ENCODE measurements at regions not wholly inside any gene's neighbourhood (a gene's known extent, or its start where the extent isn't known, plus 50 kb on each side); places are given as distances from the start of the nearest gene placed in this dataset.

- H3K27ac ChIP-seq (ENCODE audit: low read depth, low read length, poor library complexity, severe bottlenecking), result no peak overlapping the region
- H3K9ac ChIP-seq (ENCODE audit: low read length), result no peak overlapping the region
- H3K79me2 ChIP-seq (ENCODE audit: insufficient read depth, low read length), result no peaks in the 10 kb centered on the region
- no peak for TF ChIP-seq EZH2 (IDR thresholded peaks at IDR 0.05; ENCODE audit: borderline replicate concordance, low read length)
- no peak for TF ChIP-seq CTCF (IDR thresholded peaks at IDR 0.05; ENCODE audit: low read length)
- no peaks in the 10 kb centered on the region for H4K20me1 ChIP-seq (ENCODE audit: insufficient read depth, low read length)
- H3K4me1 ChIP-seq (ENCODE audit: insufficient read depth, low read length, severe bottlenecking), result peaks cover 7% of the 10 kb centered on the region
- no peak overlapping the region for H2AFZ ChIP-seq (ENCODE audit: low read length)
- H3K9me2 ChIP-seq (ENCODE audit: low read depth, low read length), result no peaks in the 10 kb centered on the region
- no peak overlapping the region for H3K4me3 ChIP-seq (ENCODE audit: low read depth, low read length, poor library complexity, severe bottlenecking)
- no peaks in the 10 kb centered on the region for H3K9me3 ChIP-seq (ENCODE audit: low read length)
- H3K36me3 ChIP-seq (ENCODE audit: insufficient read depth, low read length), result no peaks in the 10 kb centered on the region
- H3K4me2 ChIP-seq (ENCODE audit: low read length), result no peak overlapping the region
- H3F3A ChIP-seq (ENCODE audit: insufficient read depth, low read length), result no peaks in the 10 kb centered on the region
- H3K27me3 ChIP-seq (ENCODE audit: insufficient read depth, low read length), result no peaks in the 10 kb centered on the region
These were observed 1390.5 kb downstream of the EFNB2 start for GRCh38 chr13:105144936-105145335.

GRCh38 chr13:105144020-105144419 lies 1391.4 kb downstream of the EFNB2 start:
- Histone ChIP-seq H3K9me2 (ENCODE audit: low read depth, low read length) (no peaks in the 10 kb centered on the region), H4K20me1 (ENCODE audit: insufficient read depth, low read length) (no peaks in the 10 kb centered on the region), H3K4me2 (ENCODE audit: low read length) (no peak overlapping the region), H3F3A (ENCODE audit: insufficient read depth, low read length) (no peaks in the 10 kb centered on the region), H3K4me1 (ENCODE audit: insufficient read depth, low read length, severe bottlenecking) (peaks cover 15% of the 10 kb centered on the region), H3K4me3 (ENCODE audit: low read depth, low read length, poor library complexity, severe bottlenecking) (no peak overlapping the region), H3K9me3 (ENCODE audit: low read length) (no peaks in the 10 kb centered on the region), H3K27me3 (ENCODE audit: insufficient read depth, low read length) (no peaks in the 10 kb centered on the region), H3K9ac (ENCODE audit: low read length) (no peak overlapping the region), H3K36me3 (ENCODE audit: insufficient read depth, low read length) (no peaks in the 10 kb centered on the region), H3K27ac (ENCODE audit: low read depth, low read length, poor library complexity, severe bottlenecking) (no peak overlapping the region), H3K79me2 (ENCODE audit: insufficient read depth, low read length) (no peaks in the 10 kb centered on the region), H2AFZ (ENCODE audit: low read length) (no peak overlapping the region)
- TF ChIP-seq EZH2 (IDR thresholded peaks at IDR 0.05; ENCODE audit: borderline replicate concordance, low read length) (no peak), CTCF (IDR thresholded peaks at IDR 0.05; ENCODE audit: low read length) (no peak; the same call in 1 of the 2 replicates)

DNA sequence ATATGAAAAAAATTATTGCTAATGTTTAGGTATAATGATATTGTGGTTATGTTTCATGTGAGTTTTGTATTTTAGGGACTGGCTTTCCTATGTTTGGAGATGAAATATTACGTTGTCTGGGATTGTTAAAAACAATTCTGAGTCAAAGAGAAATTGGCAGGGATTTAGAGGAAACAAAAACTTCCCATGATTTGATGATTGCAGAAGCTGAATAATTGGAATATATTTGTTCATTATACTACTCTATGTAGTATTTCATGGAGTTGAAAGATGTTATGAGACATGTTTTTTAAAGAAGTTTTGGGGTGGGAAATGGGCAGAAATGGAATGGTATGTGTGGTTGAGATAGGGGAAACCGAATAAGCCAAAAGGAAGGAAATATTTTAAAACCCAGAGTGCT lies 1392.9 kb downstream of the EFNB2 start:
- H3K9me2 ChIP-seq (ENCODE audit: low read depth, low read length), result no peaks in the 10 kb centered on the region
- no peaks in the 10 kb centered on the region for H3F3A ChIP-seq (ENCODE audit: insufficient read depth, low read length)
- H3K79me2 ChIP-seq (ENCODE audit: insufficient read depth, low read length), result no peaks in the 10 kb centered on the region
- no peaks in the 10 kb centered on the region for H3K9me3 ChIP-seq (ENCODE audit: low read length)
- H3K4me2 ChIP-seq (ENCODE audit: low read length), result no peak overlapping the region
- no peaks in the 10 kb centered on the region for H3K27me3 ChIP-seq (ENCODE audit: insufficient read depth, low read length)
- no peak overlapping the region for H2AFZ ChIP-seq (ENCODE audit: low read length)
- peaks cover 18% of the 10 kb centered on the region for H3K4me1 ChIP-seq (ENCODE audit: insufficient read depth, low read length, severe bottlenecking)
- no peak overlapping the region for H3K27ac ChIP-seq (ENCODE audit: low read depth, low read length, poor library complexity, severe bottlenecking)
- TF ChIP-seq EZH2 (IDR thresholded peaks at IDR 0.05; ENCODE audit: borderline replicate concordance, low read length) (no peak), CTCF (IDR thresholded peaks at IDR 0.05; ENCODE audit: low read length) (no peak)
- H3K4me3 ChIP-seq (ENCODE audit: low read depth, low read length, poor library complexity, severe bottlenecking), result no peak overlapping the region
- H3K9ac ChIP-seq (ENCODE audit: low read length), result no peak overlapping the region
- no peaks in the 10 kb centered on the region for H3K36me3 ChIP-seq (ENCODE audit: insufficient read depth, low read length)
- H4K20me1 ChIP-seq (ENCODE audit: insufficient read depth, low read length), result no peaks in the 10 kb centered on the region
